HCT116 (cell line): ENCODE measurements at regions not wholly inside any gene's neighbourhood (a gene's known extent, or its start where the extent isn't known, plus 50 kb on each side); places are given as distances from the start of the nearest gene placed in this dataset.

Experiments
- CEBPB ChIP-seq: IDR thresholded peaks from 2 replicates; pipeline ENCODE4 v1.6.1; 2012; ENCODE audit warnings: low read depth
- CTCF ChIP-seq, 3 experiments: fragments of 200-600 bp in 1 of 3; sonication (generic) in 1 of 3; IDR thresholded peaks in 2 of 3; conservative IDR thresholded peaks in 1 of 3; 2 replicates each; pipeline ENCODE4 v1.5.1; 2012 to 2017; ENCODE audit warnings: low read depth in 2 of 3, low read length in 2 of 3, antibody characterized with exemption in 1 of 3, borderline replicate concordance in 1 of 3, control low read depth in 1 of 3, mild to moderate bottlenecking in 1 of 3, mixed read lengths in 1 of 3, mixed run types in 1 of 3, moderate library complexity in 1 of 3; ENCODE audit not compliant: insufficient read depth in 1 of 3
- EGR1 ChIP-seq: IDR thresholded peaks from 2 replicates; pipeline ENCODE4 v1.6.1; 2012; ENCODE audit warnings: low read depth
- EZH2 ChIP-seq: fragments of 200-600 bp; sonication (generic); IDR thresholded peaks from 2 replicates; pipeline ENCODE4 v1.6.1; 2017; ENCODE audit warnings: antibody characterized with exemption, mixed run types
- EZH2phosphoT487 ChIP-seq: fragments of 200-600 bp; IDR thresholded peaks from 2 replicates; pipeline ENCODE4 v1.6.1; 2018; ENCODE audit warnings: antibody characterized with exemption, borderline replicate concordance
- MAX ChIP-seq: IDR thresholded peaks from 2 replicates; pipeline ENCODE4 v1.6.1; 2012
- POLR2A ChIP-seq: IDR thresholded peaks from 2 replicates; pipeline ENCODE4 v1.7.0; 2011; ENCODE audit warnings: borderline replicate concordance; ENCODE audit not compliant: insufficient read depth, insufficient read length; ENCODE audit errors: extremely low read depth
- POLR2AphosphoS5 ChIP-seq: IDR thresholded peaks from 2 replicates; pipeline ENCODE4 v1.6.1; 2011; ENCODE audit warnings: mild to moderate bottlenecking, low read depth, low read length, moderate library complexity
- ZFX ChIP-seq: fragments of 450-650 bp; IDR thresholded peaks from 2 replicates; pipeline ENCODE4 v1.6.1; 2017

GRCh38 chr10:81065474-81065873, 527.8 kb downstream of the SH2D4B start:
- TF ChIP-seq POLR2A (no peak), EGR1 (no peak), CTCF (IDR thresholded peaks at IDR 0.05 in 2 of 3, conservative IDR thresholded peaks at IDR 0.05 in 1 of 3; ENCODE audit: borderline replicate concordance in 1 of 3, insufficient read depth in 1 of 3, low read depth in 2 of 3, low read length in 2 of 3) (no peak), EZH2phosphoT487 (no peak), ZFX (no peak), EZH2 (no peak), POLR2AphosphoS5 (no peak), MAX (no peak), CEBPB (no peak)
